Activated T-cell treated with anti-CD3 and anti-CD28 coated beads for 48 hours (primary cell): ENCODE measurements at regions not wholly inside any gene's neighbourhood (a gene's known extent, or its start where the extent isn't known, plus 50 kb on each side); places are given as distances from the start of the nearest gene placed in this dataset.
"Not testable (repeated sequence)": the region's sequence is repeated elsewhere in the genome, so short reads cannot be mapped to it uniquely, and the experiment has no call there.

Experiments
- DNase-seq: peaks from one replicate; pipeline ENCODE4 v3.0.0-alpha.2; 2020; ENCODE audit warnings: low read depth

DNA sequence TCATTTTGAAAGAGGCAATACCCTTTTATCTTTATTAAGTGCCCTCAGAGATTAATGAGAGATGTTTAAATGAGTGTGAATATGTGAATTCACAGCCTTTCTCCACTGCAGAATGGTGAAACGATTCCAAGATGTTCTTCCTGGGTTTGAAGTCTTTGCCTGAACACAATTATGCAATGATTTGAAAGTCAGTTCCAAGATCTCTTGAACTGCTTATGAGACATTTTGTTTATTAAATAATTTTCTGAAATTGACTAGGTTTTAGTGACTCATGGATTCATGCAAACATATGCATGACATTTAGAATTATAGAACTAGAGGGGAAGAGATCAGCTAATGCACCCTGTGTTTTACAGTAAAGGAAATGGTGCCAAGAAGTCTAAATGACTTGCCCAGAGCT, 118.1 kb upstream of the SLC38A2 start:
- no peak for DNase-seq

DNA sequence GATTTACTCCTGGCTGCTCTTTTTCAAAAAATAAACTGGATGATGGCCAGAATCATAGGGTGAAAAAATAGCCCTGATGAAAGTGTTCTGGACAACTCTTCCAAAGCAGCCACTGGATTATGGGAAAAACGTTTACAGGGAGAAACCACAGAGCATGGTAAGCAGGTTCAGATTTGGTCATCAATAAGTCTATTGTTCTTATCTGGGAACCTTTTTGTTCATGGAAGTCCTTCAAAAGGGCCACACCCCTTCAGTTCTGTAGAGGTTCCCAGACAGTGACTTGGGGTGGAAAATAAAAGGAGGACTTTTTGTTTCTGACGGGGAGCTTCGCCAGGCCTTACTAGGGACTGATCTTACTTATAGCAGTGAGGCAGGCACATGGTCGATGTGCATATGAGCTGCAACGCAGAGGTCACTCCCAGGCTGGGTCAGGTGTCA, 117.4 kb upstream of the SLC38A2 start:
- DNase-seq, result no peak

DNA sequence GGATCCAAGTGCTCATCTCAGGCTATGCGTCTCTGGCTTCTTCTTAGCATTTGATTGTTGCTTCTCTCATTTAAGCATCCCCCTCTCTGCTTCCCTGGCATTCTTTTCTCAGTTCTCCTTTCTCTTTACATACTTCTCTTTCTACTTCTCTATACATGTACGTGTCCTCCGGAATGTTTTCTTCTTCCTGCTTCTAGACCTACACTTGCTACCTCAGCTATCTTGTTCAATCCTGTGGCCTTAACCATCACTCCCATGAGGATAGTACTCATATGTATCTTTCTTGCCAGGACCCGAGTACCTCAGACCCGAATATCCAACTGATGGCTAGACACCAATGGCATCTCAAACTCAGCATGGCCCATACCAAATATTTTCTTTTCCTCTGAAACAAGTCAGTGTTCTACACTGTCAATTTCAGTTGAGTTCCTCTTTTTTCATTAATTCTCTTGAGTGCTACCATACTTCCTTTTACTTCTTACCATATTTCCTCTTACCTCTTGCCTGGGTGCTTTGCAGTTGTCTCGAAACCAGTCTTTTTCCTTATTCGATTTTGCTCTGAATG, 115.1 kb upstream of the SLC38A2 start:
- no peak for DNase-seq

DNA sequence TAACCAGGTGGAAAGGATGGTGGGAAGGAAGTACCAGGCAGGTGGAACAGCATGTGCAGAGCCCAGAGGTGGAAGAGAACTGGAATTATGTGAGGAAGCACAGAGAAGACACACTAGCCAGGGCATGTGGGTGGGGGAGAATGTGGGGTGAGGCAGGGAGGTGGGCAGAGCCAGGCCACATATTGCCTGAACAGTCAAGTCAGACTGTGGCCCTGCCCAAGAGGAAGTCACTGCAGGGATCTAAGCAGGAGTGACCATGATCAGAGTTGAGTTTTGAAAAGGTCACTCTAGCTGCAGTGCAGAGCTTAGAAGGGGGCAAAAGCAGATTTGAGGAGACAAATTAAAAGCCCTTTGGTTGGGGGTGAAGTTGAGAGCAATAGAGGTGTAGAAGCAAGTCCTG, 114.0 kb upstream of the SLC38A2 start:
- no peak for DNase-seq

DNA sequence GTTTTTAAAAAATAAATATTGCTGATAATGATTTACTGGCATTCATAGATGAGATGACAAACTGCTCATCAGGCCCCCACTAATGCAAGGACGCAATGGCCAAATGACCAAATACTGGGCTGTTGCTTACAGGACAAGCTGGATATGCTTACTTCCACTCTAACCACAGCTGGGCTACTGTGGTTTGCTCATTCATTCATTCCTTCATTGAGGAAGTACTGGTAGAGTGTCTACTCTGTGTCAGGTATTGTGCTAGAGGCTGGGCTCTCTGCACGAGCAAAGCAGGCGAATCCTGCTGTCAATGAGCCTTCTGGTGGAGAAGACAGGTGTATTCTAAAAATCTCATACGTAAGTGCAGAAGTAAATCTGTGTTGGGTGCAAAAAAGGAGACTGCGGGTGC, 113.3 kb upstream of the SLC38A2 start:
- no peak for DNase-seq

DNA sequence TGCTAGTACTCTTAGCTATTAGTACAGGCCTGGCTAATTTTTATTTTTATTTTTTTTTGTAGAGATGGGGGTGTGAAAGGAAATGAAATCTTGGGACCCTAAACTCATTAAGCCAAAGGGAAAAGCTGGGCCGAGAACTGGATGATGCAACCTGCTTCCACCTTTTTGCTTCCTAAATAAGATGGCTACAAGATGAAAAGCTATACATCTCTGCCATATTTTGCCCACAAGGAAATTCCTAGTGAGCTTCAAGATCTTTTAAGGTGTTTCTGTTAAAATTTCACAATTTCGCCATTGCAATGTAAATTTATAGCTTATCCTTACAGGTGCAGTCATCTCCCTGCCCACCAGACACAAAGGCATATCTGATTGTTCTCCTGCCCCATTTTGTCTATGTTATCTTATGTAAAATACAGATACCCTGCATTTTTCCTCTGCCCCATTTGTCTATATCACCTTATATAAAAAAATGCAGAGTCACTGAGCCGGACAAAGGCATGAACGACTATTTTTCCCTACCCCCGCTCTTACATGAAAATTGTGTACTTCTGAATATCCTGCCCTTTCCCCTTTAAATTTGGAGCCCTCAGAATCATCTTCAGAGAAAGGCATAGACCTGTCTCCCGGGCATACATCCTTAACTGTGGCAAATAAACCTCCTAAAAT, 112.0 kb upstream of the SLC38A2 start:
- DNase-seq, result no peak

DNA sequence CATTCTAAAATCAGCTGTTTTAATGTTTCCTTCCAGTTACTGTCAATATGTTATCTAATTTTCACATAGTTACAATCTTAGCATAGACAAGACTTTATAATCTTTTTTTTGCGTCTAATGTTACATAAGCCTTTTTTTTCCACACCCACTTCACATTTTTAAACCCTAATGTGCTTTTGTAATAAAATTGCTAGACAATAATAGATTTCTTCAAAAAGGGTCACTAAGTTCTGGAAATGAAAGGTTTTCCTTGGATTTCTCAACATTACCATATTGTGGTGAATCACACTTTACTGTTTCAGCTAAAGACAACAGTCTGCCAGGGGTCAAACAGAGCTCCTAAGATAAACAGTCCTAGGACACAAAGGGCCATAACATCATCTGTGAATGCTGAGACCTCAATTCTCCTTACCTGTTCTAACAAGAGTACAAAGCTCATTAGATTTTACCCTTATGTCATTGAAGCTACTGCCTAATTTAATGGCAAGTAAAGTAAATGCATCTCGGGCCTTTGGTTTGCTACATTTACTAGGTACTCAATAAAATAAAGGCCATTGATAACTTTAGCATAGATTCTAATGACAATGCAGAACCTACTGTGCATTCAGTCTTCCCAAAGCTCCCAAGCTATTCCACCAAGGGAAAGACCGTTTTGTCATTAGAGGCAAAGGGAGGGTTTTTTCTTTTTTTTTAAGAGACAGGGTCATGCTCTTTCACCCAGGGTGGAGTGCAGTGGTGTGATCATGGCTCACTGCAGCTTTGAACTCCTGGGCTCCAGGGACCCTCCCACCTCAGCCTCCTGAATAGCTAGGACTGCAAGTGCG, 111.2 kb upstream of the SLC38A2 start:
- no peak for DNase-seq

DNA sequence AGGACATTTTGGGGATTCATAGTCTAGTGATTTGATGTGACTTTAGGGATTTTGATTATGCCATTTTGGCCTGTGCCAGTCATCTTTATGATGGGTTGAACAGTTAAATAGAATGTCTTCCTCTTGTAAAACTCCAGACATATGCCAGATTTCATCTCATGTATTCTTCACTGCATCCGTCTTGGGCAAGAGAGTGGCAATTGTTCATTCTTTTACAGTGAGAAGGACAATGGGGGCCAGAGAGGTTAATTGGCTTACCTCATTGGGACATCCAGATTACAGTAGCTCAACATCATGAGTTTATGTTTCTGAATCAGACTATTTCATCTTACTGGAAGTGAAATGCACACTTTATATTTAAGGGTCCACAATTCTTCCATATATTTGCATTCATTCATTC, 108.2 kb upstream of the SLC38A2 start:
- no peak for DNase-seq

DNA sequence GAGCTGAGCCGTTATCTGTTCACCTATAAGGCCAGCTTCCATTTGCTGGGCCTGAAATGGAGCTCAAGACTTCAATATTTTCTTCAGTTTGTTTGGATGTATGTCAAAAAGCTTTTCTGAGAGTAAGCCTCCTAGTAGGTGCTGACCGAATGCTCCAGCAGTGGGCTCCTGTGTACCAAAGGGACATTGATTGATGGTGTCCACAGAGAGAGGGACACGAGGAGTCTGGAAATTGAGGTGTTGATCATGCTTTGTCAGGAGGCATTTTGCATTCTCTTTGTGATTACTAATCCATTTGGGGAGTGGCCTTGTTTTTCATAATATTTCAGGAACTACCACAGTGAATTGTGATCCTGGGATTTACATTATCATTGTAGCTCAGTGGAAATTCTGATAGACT, 107.7 kb upstream of the SLC38A2 start:
- no peak for DNase-seq

DNA sequence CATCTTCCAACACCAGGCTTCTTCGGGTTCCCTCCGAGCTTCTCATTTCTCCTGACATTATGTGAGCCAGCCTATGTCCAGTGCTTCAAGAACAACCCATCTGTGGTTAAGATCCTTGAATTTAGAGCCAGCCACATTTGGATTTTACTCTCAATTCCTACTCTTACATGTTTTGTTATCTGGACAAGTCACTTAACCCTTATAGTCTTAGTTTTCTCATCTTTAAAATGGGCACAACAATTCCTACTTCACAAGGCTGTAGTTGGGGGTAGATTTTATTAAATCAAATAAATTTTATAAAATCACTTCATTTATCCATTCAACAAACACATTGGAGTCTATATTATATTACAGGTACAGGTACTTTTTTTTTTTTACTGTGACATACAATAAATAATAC, 105.5 kb upstream of the SLC38A2 start:
- no peak for DNase-seq

DNA sequence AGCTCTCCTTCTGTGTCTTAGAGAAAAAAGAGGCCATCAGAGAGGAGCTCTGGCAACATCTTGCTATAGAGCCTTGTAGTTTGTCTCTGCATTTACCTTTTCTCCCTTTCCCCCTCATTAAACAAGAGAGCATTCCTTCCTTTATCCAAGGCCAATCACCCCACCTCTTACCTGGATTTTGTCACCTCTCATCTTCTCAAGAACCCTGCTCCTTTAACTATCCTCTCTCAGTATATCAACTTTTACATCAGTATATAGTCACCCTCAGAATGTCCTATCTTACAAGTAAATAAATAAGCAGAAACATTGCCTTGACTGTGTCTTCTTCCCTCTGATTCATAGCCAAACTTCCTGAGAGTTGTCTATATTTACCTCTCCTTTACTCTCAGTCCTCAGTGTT, 105.0 kb upstream of the SLC38A2 start:
- DNase-seq, result no peak

DNA sequence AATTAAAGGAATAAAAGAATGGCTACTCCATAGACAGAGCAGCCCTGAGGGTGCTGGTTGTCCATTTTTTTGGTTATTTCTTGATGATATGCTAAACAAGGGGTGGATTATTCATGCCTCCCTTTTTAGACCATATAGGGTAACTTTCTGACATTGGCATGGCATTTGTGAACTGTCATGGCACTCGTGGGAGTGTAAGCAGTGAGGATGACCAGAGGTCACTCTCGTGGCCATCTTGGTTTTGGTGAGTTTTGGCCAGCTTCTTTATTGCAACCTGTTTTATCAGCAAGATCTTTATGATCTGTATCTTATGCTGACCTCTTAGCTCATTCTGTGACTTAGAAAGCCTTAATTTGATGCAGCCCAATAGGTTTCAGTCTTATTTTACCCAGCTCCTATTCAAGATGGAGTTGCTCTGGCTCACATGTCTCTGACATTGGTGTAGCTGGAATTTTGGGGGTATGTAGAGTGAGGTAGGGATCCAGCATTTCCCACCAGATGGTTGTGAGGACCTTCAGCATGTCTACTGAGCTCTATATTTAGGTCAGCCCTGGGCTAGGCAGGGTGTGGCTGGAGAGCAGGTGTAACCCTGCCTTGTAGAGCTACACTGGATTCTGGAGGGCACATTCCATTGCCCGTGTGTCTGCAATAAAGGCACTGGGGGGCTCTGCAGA, 103.5 kb upstream of the SLC38A2 start:
- DNase-seq, result no peak

DNA sequence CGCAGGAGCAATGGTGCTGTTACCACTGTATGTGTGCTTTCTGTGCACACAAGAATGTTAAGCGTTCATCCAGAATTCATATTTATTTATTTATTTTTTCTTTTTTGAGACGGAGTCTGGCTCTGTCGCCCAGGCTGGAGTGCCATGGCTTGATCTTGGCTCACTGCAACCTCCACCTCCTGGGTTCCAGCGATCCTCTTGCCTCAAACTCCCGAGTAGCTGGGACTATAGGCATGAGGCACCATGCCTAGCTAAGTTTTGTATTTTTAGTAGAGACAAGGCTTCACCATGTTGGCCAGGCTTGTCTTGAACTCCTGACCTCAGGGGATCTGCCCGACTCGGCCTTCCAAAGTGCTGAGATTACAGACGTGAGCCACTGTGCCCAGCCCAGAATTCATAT, 101.8 kb upstream of the SLC38A2 start:
- not testable (repeated sequence) for DNase-seq

DNA sequence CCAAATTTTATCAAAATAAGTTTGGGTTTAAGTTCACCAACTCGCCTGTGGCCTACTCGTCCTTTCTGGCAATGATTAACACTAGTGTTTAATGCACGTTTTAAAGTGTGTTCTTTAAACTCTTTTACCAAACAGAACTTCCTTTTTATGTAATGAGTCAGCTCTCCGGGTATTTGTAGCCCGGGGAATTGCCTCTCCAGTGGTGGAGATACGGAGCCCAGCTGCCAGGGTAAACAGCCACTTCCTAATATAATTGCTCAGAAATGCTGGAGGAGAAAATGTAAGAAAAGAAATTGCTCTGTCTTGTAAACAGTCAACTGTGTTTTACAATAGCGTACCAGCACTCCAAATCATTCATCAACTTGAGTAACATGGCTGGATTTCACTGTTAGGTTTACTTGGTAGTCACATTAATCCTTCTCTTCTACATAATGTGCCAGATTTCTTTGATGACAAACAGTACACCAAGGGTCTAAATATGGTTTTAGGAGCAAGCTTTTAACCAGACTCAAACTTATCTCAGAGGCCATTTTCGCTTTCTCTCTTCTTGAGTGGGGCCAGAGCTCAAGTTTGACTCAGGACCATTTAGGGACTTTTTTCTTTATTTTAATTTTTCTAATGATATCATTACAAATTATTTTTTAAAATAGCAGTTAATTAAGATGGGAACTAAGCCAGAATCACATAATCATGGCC, 101.2 kb upstream of the SLC38A2 start:
- no peak for DNase-seq

DNA sequence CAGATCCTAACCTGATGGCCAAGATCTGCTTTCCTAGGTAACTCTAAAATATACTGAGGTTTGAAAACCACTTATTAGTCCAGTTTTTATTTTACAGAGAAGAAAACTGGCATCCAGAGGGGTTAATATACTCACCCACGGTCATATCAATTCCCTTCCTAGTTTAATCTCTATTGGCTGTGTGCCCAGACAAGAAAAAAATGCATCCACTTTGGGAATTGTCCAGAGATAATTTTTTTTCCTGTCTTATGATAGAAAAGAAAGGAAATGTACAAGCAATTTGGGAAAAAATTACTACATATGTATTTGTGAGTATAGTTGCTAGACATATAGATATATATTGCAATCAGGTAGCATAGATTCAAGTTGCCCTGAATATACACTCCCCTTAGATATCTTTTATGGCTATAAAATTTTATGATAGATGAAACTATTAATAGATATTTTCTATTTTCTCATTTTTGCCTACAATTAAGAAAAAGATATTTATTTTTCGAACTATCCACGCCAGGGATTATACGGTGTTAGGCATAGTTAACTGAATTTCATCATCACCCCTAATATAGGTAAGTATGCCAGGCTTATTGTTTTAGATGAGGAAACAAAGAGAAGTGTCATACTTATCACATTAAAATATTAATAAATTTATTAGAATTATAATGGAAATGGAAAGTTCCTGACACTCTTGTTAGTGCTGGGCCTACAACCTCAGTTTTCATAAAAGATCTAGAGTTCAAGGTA, 100.5 kb upstream of the SLC38A2 start:
- no peak for DNase-seq

DNA sequence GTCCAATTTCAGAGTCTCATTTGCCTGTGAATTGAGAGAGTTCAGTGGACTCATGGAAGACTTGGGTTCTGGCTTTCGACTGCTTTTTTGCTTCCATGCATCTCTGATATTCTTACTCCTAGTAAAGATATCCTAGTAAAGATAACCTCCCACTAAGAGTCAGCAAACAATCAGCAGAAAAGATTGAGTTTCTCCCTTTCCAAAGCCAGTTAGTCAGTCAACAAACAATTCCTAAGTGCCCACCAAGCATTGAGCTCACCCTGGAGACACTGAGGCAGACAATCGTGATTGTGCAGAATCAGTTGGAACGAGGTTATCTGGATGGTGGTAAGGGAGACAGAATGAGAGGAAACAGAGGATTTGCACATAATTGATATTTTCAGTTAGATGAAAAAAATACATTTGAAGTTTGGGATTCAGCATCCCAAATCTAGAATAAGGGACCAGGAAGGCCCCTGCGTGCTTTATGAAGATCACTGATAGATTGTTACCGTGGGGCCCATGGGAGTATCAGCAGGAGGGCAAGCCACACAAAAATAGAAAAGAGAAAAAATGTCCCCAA, 99.7 kb upstream of the SLC38A2 start:
- DNase-seq, result no peak

DNA sequence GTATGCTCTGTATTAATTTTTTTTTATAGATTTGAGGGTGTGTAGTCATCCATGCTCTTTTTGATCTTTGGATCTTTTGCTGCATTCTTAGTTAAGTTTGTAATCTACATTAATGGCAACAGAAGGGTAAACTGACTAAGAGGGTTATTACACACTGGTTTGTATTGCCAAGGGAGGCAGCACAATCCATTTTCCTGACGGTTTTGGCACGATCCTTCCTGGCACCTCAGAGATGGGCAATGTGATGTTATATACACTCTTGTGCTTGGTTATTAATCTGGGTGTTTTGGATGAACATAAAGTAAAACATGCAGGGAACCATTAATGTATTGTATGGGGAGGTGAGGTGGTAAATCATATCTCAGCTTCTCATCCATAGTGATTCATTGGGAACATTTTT, 98.8 kb upstream of the SLC38A2 start:
- DNase-seq, result no peak

DNA sequence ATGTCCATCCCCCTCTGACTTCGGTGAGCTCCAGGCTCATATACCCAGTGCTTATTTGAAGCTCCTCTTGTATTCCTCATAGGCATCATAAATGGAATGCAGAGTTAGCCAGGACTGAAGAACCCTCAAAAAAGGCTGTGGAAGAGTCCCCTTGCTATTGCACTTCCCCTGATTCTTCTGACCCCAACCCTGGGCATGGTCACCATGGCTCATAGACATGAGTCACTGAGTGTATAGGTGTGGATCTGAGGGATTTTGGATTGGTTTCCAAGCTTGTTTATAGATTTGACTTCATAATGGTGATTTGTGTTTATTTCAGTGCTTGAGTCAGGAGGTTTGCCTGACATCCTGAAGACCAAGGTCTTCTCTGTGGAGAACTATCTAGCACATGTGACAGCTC, 98.4 kb upstream of the SLC38A2 start:
- no peak for DNase-seq

DNA sequence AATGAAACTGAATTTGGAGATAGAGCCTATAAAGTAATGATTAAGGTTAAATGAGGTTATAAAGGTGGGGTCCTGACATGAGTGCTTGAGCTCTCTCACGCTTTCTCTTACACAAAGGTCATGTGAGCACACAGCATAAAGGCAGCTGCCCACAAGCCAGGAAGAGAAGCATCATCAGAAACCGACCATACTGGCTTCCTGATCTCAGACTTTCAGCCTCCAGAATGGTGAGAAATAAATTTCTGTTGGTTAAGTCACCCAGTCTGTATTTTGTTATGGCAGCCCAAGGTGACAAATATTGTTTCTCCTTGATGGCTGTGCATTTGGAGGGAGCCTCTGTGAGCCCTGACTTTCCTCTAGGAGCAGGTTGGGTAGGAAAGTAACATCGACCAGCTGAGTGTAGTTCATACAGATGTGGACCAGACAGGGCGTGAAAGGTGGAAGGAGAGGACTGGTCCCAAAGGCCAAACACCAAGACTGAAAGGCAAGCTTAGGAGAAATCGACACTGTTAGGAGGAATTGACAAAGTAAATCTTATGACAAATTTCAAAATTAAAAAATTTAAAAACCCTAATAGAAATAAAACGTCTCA, 97.6 kb upstream of the SLC38A2 start:
- no peak for DNase-seq

DNA sequence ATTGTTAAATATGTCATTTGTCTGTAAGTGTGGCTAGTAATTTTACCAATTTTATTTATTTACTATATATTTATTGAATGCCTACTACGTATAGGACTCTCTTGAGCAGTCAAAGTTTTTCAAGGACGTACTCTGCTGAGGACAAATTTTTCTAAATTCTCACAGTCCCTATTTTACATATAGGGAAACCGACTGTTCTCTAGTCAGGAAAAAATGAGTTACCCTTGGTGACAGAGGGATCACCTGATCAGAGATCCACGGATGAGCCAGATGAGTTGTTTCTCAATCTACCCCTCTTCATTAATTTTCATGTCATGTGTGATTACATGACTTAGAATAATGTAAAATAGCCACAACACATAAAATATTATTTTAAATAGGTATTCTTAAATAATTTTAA, 96.2 kb upstream of the SLC38A2 start:
- DNase-seq, result no peak

DNA sequence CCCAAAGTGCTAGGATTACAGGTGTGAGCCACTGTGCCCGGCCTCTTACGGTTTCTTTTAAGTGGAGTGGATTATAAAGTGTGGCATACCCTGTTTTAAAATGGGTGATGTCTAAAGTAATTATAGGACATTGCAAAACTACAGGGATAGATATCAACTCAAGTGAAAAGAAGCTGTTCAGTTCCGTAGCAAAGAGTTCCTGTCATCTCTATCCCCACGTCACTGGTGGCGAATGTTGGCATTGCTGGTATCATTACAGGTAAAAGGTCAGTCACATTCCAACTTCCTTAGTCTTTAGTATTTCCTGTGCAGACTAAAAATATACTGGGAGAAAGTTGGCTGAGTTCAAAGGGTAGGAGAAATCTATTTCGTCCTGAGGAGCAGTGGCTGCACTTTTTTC, 95.6 kb upstream of the SLC38A2 start:
- DNase-seq, result no peak
